H9 (cell line): ENCODE measurements at regions not wholly inside any gene's neighbourhood (a gene's known extent, or its start where the extent isn't known, plus 50 kb on each side); places are given as distances from the start of the nearest gene placed in this dataset.

Experiments
- DNase-seq: peaks from one replicate; pipeline ENCODE4 v3.0.0-alpha.2; 2017
- H2AFZ ChIP-seq: one replicate; pipeline ENCODE4 v1.6.1; 2013; ENCODE audit warnings: mild to moderate bottlenecking, low read length, control low read depth, moderate library complexity
- H2AK5ac ChIP-seq: 2 replicates; pipeline ENCODE4 v1.6.1; 2013; ENCODE audit warnings: low read length, control low read depth, mixed read lengths; ENCODE audit not compliant: insufficient read length
- H2BK120ac ChIP-seq: one replicate; pipeline ENCODE4 v1.6.1; 2013; ENCODE audit warnings: low read depth, mild to moderate bottlenecking, low read length, control low read depth, inconsistent platforms; ENCODE audit not compliant: poor library complexity, severe bottlenecking
- H2BK12ac ChIP-seq: 2 replicates; pipeline ENCODE4 v1.6.1; 2013; ENCODE audit warnings: low read length, control low read depth, mixed read lengths, low read depth; ENCODE audit not compliant: insufficient read length
- H2BK15ac ChIP-seq: 2 replicates; pipeline ENCODE4 v1.6.1; 2013; ENCODE audit warnings: low read depth, low read length, control low read depth
- H2BK20ac ChIP-seq: one replicate; pipeline ENCODE4 v1.6.1; 2013; ENCODE audit warnings: low read depth, mild to moderate bottlenecking, low read length, control low read depth, inconsistent platforms; ENCODE audit not compliant: poor library complexity, severe bottlenecking
- H2BK5ac ChIP-seq: 2 replicates; pipeline ENCODE4 v1.6.1; 2013; ENCODE audit warnings: low read length, control low read depth, mixed read lengths; ENCODE audit not compliant: insufficient read length
- H3K14ac ChIP-seq: 2 replicates; pipeline ENCODE4 v1.6.1; 2013; ENCODE audit warnings: low read length, control low read depth; ENCODE audit not compliant: insufficient read depth
- H3K18ac ChIP-seq: 2 replicates; pipeline ENCODE4 v1.6.1; 2013; ENCODE audit warnings: low read depth, mild to moderate bottlenecking, mixed read lengths, low read length, control low read depth; ENCODE audit not compliant: insufficient read length
- H3K23ac ChIP-seq: 2 replicates; pipeline ENCODE4 v1.6.1; 2013; ENCODE audit warnings: low read length, control low read depth, mixed read lengths, low read depth; ENCODE audit not compliant: insufficient read length
- H3K23me2 ChIP-seq: 2 replicates; pipeline ENCODE4 v1.6.1; 2013; ENCODE audit warnings: low read depth, mild to moderate bottlenecking, mixed read lengths, low read length, control low read depth; ENCODE audit not compliant: insufficient read length, poor library complexity, severe bottlenecking
- H3K27ac ChIP-seq: 2 replicates; pipeline ENCODE4 v1.5.1; 2013; ENCODE audit warnings: low read length, control low read depth, mixed read lengths, low read depth; ENCODE audit not compliant: insufficient read length
- H3K27me3 ChIP-seq: 2 replicates; pipeline ENCODE4 v1.6.1; 2013; ENCODE audit warnings: low read length, control low read depth, inconsistent platforms; ENCODE audit not compliant: insufficient read depth
- H3K4ac ChIP-seq: 2 replicates; pipeline ENCODE4 v1.6.1; 2013; ENCODE audit warnings: low read depth, mild to moderate bottlenecking, control low read depth, inconsistent platforms, low read length, moderate library complexity
- H3K4me1 ChIP-seq: 2 replicates; pipeline ENCODE4 v1.6.1; 2013; ENCODE audit warnings: low read length, control low read depth, inconsistent platforms; ENCODE audit not compliant: insufficient read depth
- H3K4me2 ChIP-seq: 2 replicates; pipeline ENCODE4 v1.6.1; 2013; ENCODE audit warnings: low read length, control low read depth, mixed read lengths; ENCODE audit not compliant: insufficient read length, insufficient read depth
- H3K56ac ChIP-seq: 2 replicates; pipeline ENCODE4 v1.6.1; 2013; ENCODE audit warnings: low read depth, mild to moderate bottlenecking, mixed read lengths, low read length, control low read depth; ENCODE audit not compliant: insufficient read length
- H3K79me1 ChIP-seq: 2 replicates; pipeline ENCODE4 v1.6.1; 2013; ENCODE audit warnings: low read depth, mild to moderate bottlenecking, moderate library complexity, low read length, control low read depth, inconsistent platforms; ENCODE audit not compliant: insufficient read depth, poor library complexity, severe bottlenecking
- H3K79me2 ChIP-seq: 2 replicates; pipeline ENCODE4 v1.6.1; 2013; ENCODE audit warnings: low read length, control low read depth, inconsistent platforms; ENCODE audit not compliant: insufficient read depth
- H3K9ac ChIP-seq: 2 replicates; pipeline ENCODE4 v1.6.1; 2013; ENCODE audit warnings: low read length, control low read depth, mixed read lengths; ENCODE audit not compliant: insufficient read length; ENCODE audit errors: extremely low read depth
- H3K9me3 ChIP-seq: one replicate; pipeline ENCODE4 v1.6.1; 2013; ENCODE audit warnings: low read depth, low read length, inconsistent platforms; ENCODE audit not compliant: control insufficient read depth
- H3T11ph ChIP-seq: one replicate; pipeline ENCODE4 v1.6.1; 2013; ENCODE audit warnings: mild to moderate bottlenecking, low read length, control low read depth, inconsistent platforms
- H4K20me1 ChIP-seq: one replicate; pipeline ENCODE4 v1.6.1; 2013; ENCODE audit not compliant: control insufficient read depth, insufficient read length, insufficient read depth
- H4K5ac ChIP-seq: 2 replicates; pipeline ENCODE4 v1.6.1; 2013; ENCODE audit warnings: low read depth, mild to moderate bottlenecking, mixed read lengths, low read length, control low read depth; ENCODE audit not compliant: insufficient read length
- H4K8ac ChIP-seq: replicated peaks from 2 replicates; pipeline ENCODE4 v1.6.1; 2013; ENCODE audit warnings: low read length, control low read depth, mixed read lengths, low read depth; ENCODE audit not compliant: insufficient read length
- H4K91ac ChIP-seq: 2 replicates; pipeline ENCODE4 v1.6.1; 2013; ENCODE audit warnings: low read depth, mild to moderate bottlenecking, moderate library complexity, mixed read lengths, low read length, control low read depth; ENCODE audit not compliant: insufficient read length
- H3K27ac Mint-ChIP-seq, 3 experiments: 2 replicates in 2 of 3; 3 replicates in 1 of 3; pipeline ENCODE4 v1.8.0; 2020 to 2021; ENCODE audit warnings: mixed read lengths in 3 of 3, mild to moderate bottlenecking in 1 of 3, moderate library complexity in 1 of 3
- H3K27me3 Mint-ChIP-seq: 2 replicates; pipeline ENCODE4 v1.8.0; 2021; ENCODE audit warnings: low read depth, mild to moderate bottlenecking, moderate library complexity, mixed read lengths
- H3K36me3 Mint-ChIP-seq, 3 experiments: 2 replicates in 2 of 3; 3 replicates in 1 of 3; pipeline ENCODE4 v1.8.0; 2020 to 2021; ENCODE audit warnings: low read depth in 3 of 3, mixed read lengths in 3 of 3; ENCODE audit not compliant: insufficient read depth in 1 of 3
- H3K4me1 Mint-ChIP-seq, 2 experiments: 2 replicates each; pipeline ENCODE4 v1.8.0; 2020; ENCODE audit warnings: mixed read lengths in 2 of 2
- H3K4me3 Mint-ChIP-seq, 2 experiments: 2 replicates in 1 of 2; 3 replicates in 1 of 2; pipeline ENCODE4 v1.8.0; 2020 to 2021; ENCODE audit warnings: mild to moderate bottlenecking in 2 of 2, mixed read lengths in 2 of 2, moderate library complexity in 1 of 2
- H3K9me3 Mint-ChIP-seq, 2 experiments: 2 replicates in 1 of 2; 3 replicates in 1 of 2; pipeline ENCODE4 v1.8.0; 2020; ENCODE audit warnings: mild to moderate bottlenecking in 2 of 2, mixed read lengths in 2 of 2, moderate library complexity in 1 of 2
- CTCF ChIP-seq: fragments of 200-600 bp; sonication (generic); conservative IDR thresholded peaks from 3 replicates; pipeline ENCODE4 v1.8.0; 2021; ENCODE audit warnings: antibody characterized with exemption, mild to moderate bottlenecking
- WGBS: extraction: QIAGEN DNeasy Blood & Tissue Kit; methylation state at CpG from one replicate; pipeline ENCODE4 v1.1.7; 2013; ENCODE audit warnings: missing lambda C conversion rate, low lambda C conversion rate, mixed read lengths; ENCODE audit not compliant: insufficient read length; ENCODE audit errors: extremely low coverage; 5-methylcytosine and 5-hydroxymethylcytosine counted together

GRCh38 chr3:70488131-70488530, 175.7 kb upstream of the MDFIC2 start:
- Histone ChIP-seq H3K4me2 (peak overlapping the region; percentile 27), H2BK20ac (no peak overlapping the region), H3K56ac (no peak overlapping the region), H3K4me1 (peaks cover 3% of the 10 kb centered on the region; the same call in 1 of the 2 replicates), H2BK120ac (no peak overlapping the region), H3K18ac (no peak overlapping the region), H3K4ac (no peak overlapping the region), H3T11ph (no peak overlapping the region), H3K79me1 (no peaks in the 10 kb centered on the region), H4K5ac (no peak overlapping the region), H2AK5ac (no peak overlapping the region), H3K9me3 (no peaks in the 10 kb centered on the region), H4K91ac (no peak overlapping the region), H2AFZ (no peak overlapping the region), H3K27ac (peak overlapping the region; percentile 51), H3K23ac (no peak overlapping the region), H3K79me2 (no peaks in the 10 kb centered on the region), H2BK15ac (no peak overlapping the region), H2BK12ac (no peak overlapping the region), H3K27me3 (no peaks in the 10 kb centered on the region), H3K9ac (no peak overlapping the region), H4K8ac (no peak overlapping the region), H4K20me1 (no peaks in the 10 kb centered on the region), H3K23me2 (no peaks in the 10 kb centered on the region), H2BK5ac (no peak overlapping the region), H3K14ac (no peak overlapping the region)
- no peaks in the 10 kb centered on the region for H3K27me3 Mint-ChIP-seq
- no peak for TF ChIP-seq CTCF
- H3K4me3 Mint-ChIP-seq = no peak overlapping the region
- peak overlapping the region in 2 of 3 experiments; percentile 13 to 26; a peak in 4 of 7 replicates for H3K27ac Mint-ChIP-seq
- peaks cover 0 to 8% (median 0%) of the 10 kb centered on the region in 3 experiments; a peak in 3 of 7 replicates for H3K36me3 Mint-ChIP-seq
- DNase-seq = no peak
- WGBS = no CpG with 5 or more reads among the region's 5 CpGs
- H3K4me1 Mint-ChIP-seq = peaks cover 22 to 35% of the 10 kb centered on the region in 2 experiments
- H3K9me3 Mint-ChIP-seq = peaks cover 3 to 4% of the 10 kb centered on the region in 2 experiments; a peak in 3 of 5 replicates
